G401 (cell line): ENCODE measurements at regions not wholly inside any gene's neighbourhood (a gene's known extent, or its start where the extent isn't known, plus 50 kb on each side); places are given as distances from the start of the nearest gene placed in this dataset.

Source experiments
- DNase-seq: peaks from one replicate; pipeline ENCODE4 v3.0.0-alpha.2; 2015; ENCODE audit warnings: low spot score
- in situ Hi-C: cut with HindIII; loops from 2 replicates; pipeline ENCODE4 v1.10.0; 2016; ENCODE audit warnings: low sequenced_read_pairs, mixed read lengths

DNA sequence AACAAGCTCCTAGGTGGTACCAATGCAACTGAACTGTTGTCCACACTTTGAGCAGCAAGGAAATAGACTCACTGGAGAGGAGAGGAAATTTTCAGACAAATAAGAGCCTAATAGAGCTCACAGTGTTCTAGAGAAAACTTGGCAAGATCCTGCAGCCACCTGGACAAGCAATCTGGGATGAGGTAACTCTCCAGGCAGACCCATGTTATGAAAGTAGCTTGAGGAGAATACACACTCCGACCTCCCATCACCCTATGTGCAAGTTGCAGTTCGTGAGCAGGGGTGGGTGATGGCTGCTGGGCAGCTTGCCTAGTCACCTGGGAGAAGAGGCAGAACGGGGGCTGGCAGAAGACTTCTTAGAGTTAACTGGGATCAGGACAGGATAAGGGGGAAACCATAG, 102.2 kb downstream of the KLF4 start:
- in situ Hi-C loops = no loop called here

DNA sequence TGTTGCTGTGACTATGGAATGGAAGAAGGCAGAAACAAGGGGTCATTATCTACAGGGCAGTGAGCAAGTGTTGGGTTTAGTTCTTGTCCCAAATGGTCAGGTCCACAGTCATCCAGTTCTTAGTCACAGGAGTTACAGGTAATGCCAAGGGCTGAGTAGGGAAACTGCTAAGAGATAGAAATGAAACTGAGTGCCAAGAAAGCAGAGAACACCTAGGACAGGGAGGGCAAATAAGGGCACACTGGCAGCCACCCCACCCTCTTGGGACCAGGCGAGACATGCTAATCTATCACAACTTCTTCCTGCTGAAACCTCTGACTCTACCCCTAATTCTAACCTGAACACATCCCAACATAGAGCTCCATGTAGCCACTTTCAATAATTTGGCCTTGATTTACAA, 103.2 kb downstream of the KLF4 start:
- in situ Hi-C loops = no loop called here
- peak; percentile 45 for DNase-seq

More for the DNA sequence above, 102.2 kb downstream of the KLF4 start:
- peak; percentile 98 for DNase-seq
